ENCODE measurements at regions not wholly inside any gene's neighbourhood (a gene's known extent, or its start where the extent isn't known, plus 50 kb on each side); places are given as distances from the start of the nearest gene placed in this dataset.

- TF ChIP-seq MXI1 (IDR thresholded peaks at IDR 0.05; ENCODE audit: borderline replicate concordance, low read depth, low read length) (no peak), CTCF (conservative IDR thresholded peaks at IDR 0.05; ENCODE audit: low read depth, low read length) (no peak), MAFK (IDR thresholded peaks at IDR 0.05; ENCODE audit: low read depth, low read length) (no peak), RFX5 (IDR thresholded peaks at IDR 0.05; ENCODE audit: low read depth, low read length) (no peak), POLR2A (IDR thresholded peaks at IDR 0.05; ENCODE audit: low read depth, low read length) (no peak), RCOR1 (IDR thresholded peaks at IDR 0.05; ENCODE audit: insufficient replicate concordance, low read length) (no peak), CEBPB (IDR thresholded peaks at IDR 0.05; ENCODE audit: low read depth, low read length) (no peak), FOS (IDR thresholded peaks at IDR 0.05; ENCODE audit: low read depth, low read length) (no peak), MAZ (IDR thresholded peaks at IDR 0.05; ENCODE audit: borderline replicate concordance, low read depth, low read length) (no peak), CHD1 (IDR thresholded peaks at IDR 0.05; ENCODE audit: low read depth, low read length) (no peak), SMC3 (IDR thresholded peaks at IDR 0.05; ENCODE audit: low read depth, low read length) (no peak), BHLHE40 (IDR thresholded peaks at IDR 0.05; ENCODE audit: low read depth, low read length) (no peak), ELK1 (IDR thresholded peaks at IDR 0.05; ENCODE audit: borderline replicate concordance, low read depth, low read length) (no peak)
Observed at GRCh38 chr3:20669675-20670074, 483.7 kb upstream of the SGO1 start.
